Fibroblast of pulmonary artery (primary cell): ENCODE measurements at regions not wholly inside any gene's neighbourhood (a gene's known extent, or its start where the extent isn't known, plus 50 kb on each side); places are given as distances from the start of the nearest gene placed in this dataset.
A peak's percentile ranks its signal among the peaks of the same experiment; 100 is the strongest.

Source experiments
- DNase-seq: peaks from one replicate; pipeline ENCODE4 v3.0.0-alpha.2; 2010; ENCODE audit warnings: low read depth
- H3K4me3 ChIP-seq: replicated peaks from 2 replicates; pipeline ENCODE4 v1.5.1; 2011; ENCODE audit warnings: low read depth, mild to moderate bottlenecking, control low read depth, low read length, moderate library complexity
- TF ChIP-seq, protein P1 (sequence below): IDR thresholded peaks from 2 replicates; pipeline ENCODE4 v1.5.1; 2011; ENCODE audit warnings: mild to moderate bottlenecking, control low read depth, low read length, inconsistent platforms; ENCODE audit errors: missing control alignments

- TF ChIP-seq, protein P1, sequence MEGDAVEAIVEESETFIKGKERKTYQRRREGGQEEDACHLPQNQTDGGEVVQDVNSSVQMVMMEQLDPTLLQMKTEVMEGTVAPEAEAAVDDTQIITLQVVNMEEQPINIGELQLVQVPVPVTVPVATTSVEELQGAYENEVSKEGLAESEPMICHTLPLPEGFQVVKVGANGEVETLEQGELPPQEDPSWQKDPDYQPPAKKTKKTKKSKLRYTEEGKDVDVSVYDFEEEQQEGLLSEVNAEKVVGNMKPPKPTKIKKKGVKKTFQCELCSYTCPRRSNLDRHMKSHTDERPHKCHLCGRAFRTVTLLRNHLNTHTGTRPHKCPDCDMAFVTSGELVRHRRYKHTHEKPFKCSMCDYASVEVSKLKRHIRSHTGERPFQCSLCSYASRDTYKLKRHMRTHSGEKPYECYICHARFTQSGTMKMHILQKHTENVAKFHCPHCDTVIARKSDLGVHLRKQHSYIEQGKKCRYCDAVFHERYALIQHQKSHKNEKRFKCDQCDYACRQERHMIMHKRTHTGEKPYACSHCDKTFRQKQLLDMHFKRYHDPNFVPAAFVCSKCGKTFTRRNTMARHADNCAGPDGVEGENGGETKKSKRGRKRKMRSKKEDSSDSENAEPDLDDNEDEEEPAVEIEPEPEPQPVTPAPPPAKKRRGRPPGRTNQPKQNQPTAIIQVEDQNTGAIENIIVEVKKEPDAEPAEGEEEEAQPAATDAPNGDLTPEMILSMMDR, result no peak
- no peak for DNase-seq
- no peak overlapping the region for H3K4me3 ChIP-seq
Observed at GRCh38 chr12:19700969-19701368, 261.7 kb downstream of the AEBP2 start.

- no peak overlapping the region for H3K4me3 ChIP-seq
- TF ChIP-seq, protein P1, result no peak
- DNase-seq, result no peak
Observed at GRCh38 chr12:19704966-19705365, 265.7 kb downstream of the AEBP2 start.

DNA sequence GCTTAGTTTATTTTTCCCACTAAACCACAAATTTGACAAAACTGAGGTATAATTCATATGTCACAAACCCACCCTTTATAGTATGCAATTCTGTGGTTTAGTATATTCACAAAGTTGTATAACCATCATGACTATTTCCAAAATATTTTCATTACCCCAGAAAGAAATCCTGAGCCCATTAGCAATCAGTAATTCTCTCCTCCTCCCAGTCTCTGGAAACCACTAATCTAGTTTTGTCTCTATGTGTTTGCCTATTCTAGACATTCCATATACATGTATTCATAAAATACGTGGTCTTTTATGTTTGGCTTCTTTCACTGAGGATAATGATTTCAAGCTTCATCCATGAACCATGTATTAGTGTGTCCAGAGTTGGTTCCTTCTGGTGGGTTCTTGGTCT lies 267.6 kb downstream of the AEBP2 start:
- DNase-seq, result no peak
- no peak overlapping the region for H3K4me3 ChIP-seq
- TF ChIP-seq, protein P1, result no peak

GRCh38 chr12:19707948-19708409 lies 268.7 kb downstream of the AEBP2 start:
- H3K4me3 ChIP-seq, result no peak overlapping the region
- DNase-seq, result peak; percentile 36
- TF ChIP-seq, protein P1, result no peak

GRCh38 chr12:19709889-19710288 lies 270.6 kb downstream of the AEBP2 start:
- TF ChIP-seq, protein P1, result no peak
- H3K4me3 ChIP-seq, result no peak overlapping the region
- DNase-seq, result no peak

GRCh38 chr12:19710811-19711793 lies 271.8 kb downstream of the AEBP2 start:
- H3K4me3 ChIP-seq, result no peak overlapping the region
- peak; percentile 39 for DNase-seq
- TF ChIP-seq, protein P1, result no peak
